ENCODE measurements at regions not wholly inside any gene's neighbourhood (a gene's known extent, or its start where the extent isn't known, plus 50 kb on each side); places are given as distances from the start of the nearest gene placed in this dataset.
A peak's percentile ranks its signal among the peaks of the same experiment; 100 is the strongest.

- no peak overlapping the region for H3K4me3 ChIP-seq (ENCODE audit: low read depth, low read length)
- peak; percentile 40 for DNase-seq (ENCODE audit: low read depth, low spot score)
- no peak for TF ChIP-seq CTCF (IDR thresholded peaks at IDR 0.05; ENCODE audit: low read depth, low read length)
- in situ Hi-C loops (cut with HindIII; ENCODE audit: low sequenced_read_pairs), result no loop called here
Observed at GRCh38 chr7:20513341-20513740, 102.1 kb upstream of the ABCB5 start.

GRCh38 chr7:20513897-20514296 lies 101.6 kb upstream of the ABCB5 start:
- TF ChIP-seq CTCF (IDR thresholded peaks at IDR 0.05; ENCODE audit: low read depth, low read length), result no peak
- no peak for DNase-seq (ENCODE audit: low read depth, low spot score)
- H3K4me3 ChIP-seq (ENCODE audit: low read depth, low read length), result no peak overlapping the region
- in situ Hi-C loops (cut with HindIII; ENCODE audit: low sequenced_read_pairs), result no loop called here

- TF ChIP-seq CTCF (IDR thresholded peaks at IDR 0.05; ENCODE audit: low read depth, low read length), result no peak
- in situ Hi-C loops (cut with HindIII; ENCODE audit: low sequenced_read_pairs), result no loop called here
- H3K4me3 ChIP-seq (ENCODE audit: low read depth, low read length), result no peak overlapping the region
- peak; percentile 88 for DNase-seq (ENCODE audit: low read depth, low spot score)
Observed at GRCh38 chr7:20514364-20514763, 101.1 kb upstream of the ABCB5 start.

GRCh38 chr7:20519645-20520044 lies 95.8 kb upstream of the ABCB5 start:
- no peak for TF ChIP-seq CTCF (IDR thresholded peaks at IDR 0.05; ENCODE audit: low read depth, low read length)
- no peak for DNase-seq (ENCODE audit: low read depth, low spot score)
- no peak overlapping the region for H3K4me3 ChIP-seq (ENCODE audit: low read depth, low read length)
- in situ Hi-C loops (cut with HindIII; ENCODE audit: low sequenced_read_pairs), result no loop called here

- no peak overlapping the region for H3K4me3 ChIP-seq (ENCODE audit: low read depth, low read length)
- DNase-seq (ENCODE audit: low read depth, low spot score), result no peak
- TF ChIP-seq CTCF (IDR thresholded peaks at IDR 0.05; ENCODE audit: low read depth, low read length), result no peak
- in situ Hi-C loops (cut with HindIII; ENCODE audit: low sequenced_read_pairs), result no loop called here
Observed at GRCh38 chr7:20520530-20520929, 94.9 kb upstream of the ABCB5 start.

GRCh38 chr7:20521243-20521642 lies 94.2 kb upstream of the ABCB5 start:
- no peak for DNase-seq (ENCODE audit: low read depth, low spot score)
- no peak overlapping the region for H3K4me3 ChIP-seq (ENCODE audit: low read depth, low read length)
- no peak for TF ChIP-seq CTCF (IDR thresholded peaks at IDR 0.05; ENCODE audit: low read depth, low read length)
- in situ Hi-C loops (cut with HindIII; ENCODE audit: low sequenced_read_pairs), result no loop called here

GRCh38 chr7:20529260-20529659 lies 86.2 kb upstream of the ABCB5 start:
- in situ Hi-C loops (cut with HindIII; ENCODE audit: low sequenced_read_pairs), result no loop called here
- DNase-seq (ENCODE audit: low read depth, low spot score), result no peak

More at GRCh38 chr7:20529260-20529659, 86.2 kb upstream of the ABCB5 start:
- H3K4me3 ChIP-seq (ENCODE audit: low read depth, low read length), result no peak overlapping the region
- TF ChIP-seq CTCF (IDR thresholded peaks at IDR 0.05; ENCODE audit: low read depth, low read length), result no peak
